ENCODE measurements at regions not wholly inside any gene's neighbourhood (a gene's known extent, or its start where the extent isn't known, plus 50 kb on each side); places are given as distances from the start of the nearest gene placed in this dataset.

DNA sequence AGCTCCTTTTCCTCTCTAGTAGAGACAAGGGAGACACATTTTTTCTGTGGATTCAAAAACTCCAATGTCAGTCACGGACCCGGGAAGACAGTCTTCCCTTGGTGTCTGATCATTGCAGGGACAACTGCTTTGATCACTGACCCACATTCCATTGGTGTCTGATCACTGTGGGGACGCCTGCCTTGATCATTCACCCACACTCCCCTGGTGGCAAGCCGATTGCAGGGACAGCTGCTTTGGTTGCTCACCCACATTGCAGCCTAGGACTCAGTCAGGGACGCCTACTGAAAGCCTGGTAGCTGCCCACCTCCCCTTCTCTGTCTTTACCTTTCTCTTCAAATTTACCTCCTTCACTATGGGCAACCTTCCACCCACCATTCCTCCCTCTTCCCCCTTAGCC lies 206.6 kb upstream of the DUSP10 start:
- Histone ChIP-seq H3K27me3 (no peaks in the 10 kb centered on the region), H3K4me2 (no peak overlapping the region), H3K79me2 (no peaks in the 10 kb centered on the region), H4K20me1 (ENCODE audit: insufficient read depth, poor library complexity, severe bottlenecking) (no peaks in the 10 kb centered on the region), H2AFZ (no peak overlapping the region), H3K9me2 (replicated peaks; ENCODE audit: insufficient read depth) (no peaks in the 10 kb centered on the region), H3K36me3 (replicated peaks; ENCODE audit: insufficient read depth, low read depth) (no peaks in the 10 kb centered on the region), H3K4me1 (ENCODE audit: insufficient read depth) (no peaks in the 10 kb centered on the region), H3K27ac (no peak overlapping the region), H3K9me3 (ENCODE audit: low read depth) (no peaks in the 10 kb centered on the region), H3K4me3 (no peak overlapping the region)
- WGBS (ENCODE audit: low lambda C conversion rate, missing lambda C conversion rate): 86% methylated on average over 5 of the region's 5 CpGs
- TF ChIP-seq EZH2 (IDR thresholded peaks at IDR 0.05; ENCODE audit: borderline replicate concordance) (no peak), EZH2phosphoT487 (IDR thresholded peaks at IDR 0.05; ENCODE audit: low read depth, severe bottlenecking, unreplicated experiment) (no peak)
- TF ChIP-seq, protein P1, sequence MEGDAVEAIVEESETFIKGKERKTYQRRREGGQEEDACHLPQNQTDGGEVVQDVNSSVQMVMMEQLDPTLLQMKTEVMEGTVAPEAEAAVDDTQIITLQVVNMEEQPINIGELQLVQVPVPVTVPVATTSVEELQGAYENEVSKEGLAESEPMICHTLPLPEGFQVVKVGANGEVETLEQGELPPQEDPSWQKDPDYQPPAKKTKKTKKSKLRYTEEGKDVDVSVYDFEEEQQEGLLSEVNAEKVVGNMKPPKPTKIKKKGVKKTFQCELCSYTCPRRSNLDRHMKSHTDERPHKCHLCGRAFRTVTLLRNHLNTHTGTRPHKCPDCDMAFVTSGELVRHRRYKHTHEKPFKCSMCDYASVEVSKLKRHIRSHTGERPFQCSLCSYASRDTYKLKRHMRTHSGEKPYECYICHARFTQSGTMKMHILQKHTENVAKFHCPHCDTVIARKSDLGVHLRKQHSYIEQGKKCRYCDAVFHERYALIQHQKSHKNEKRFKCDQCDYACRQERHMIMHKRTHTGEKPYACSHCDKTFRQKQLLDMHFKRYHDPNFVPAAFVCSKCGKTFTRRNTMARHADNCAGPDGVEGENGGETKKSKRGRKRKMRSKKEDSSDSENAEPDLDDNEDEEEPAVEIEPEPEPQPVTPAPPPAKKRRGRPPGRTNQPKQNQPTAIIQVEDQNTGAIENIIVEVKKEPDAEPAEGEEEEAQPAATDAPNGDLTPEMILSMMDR (IDR thresholded peaks at IDR 0.05; ENCODE audit: poor library complexity): no peak
- no peak for DNase-seq (ENCODE audit: low spot score)

DNA sequence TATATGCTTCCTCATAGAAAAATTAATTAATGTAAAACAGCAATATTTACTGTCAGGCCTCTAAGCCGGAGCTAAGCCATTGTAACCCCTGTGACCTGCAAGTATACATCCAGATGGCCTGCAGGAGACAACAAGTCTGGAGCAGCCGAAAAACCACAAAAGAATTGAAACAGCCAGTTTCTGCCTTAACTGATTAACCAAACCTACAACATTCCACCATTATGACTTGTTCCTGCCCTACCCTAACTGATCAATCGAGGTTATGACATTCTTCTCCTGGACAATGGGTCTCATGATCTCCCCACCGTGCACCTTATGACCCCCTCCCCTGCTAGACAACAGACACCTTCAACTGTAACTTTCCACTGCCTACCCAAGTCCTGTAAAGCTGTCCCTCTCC lies 205.8 kb upstream of the DUSP10 start:
- no peak for DNase-seq (ENCODE audit: low spot score)
- no peaks in the 10 kb centered on the region for H3K79me2 ChIP-seq
- TF ChIP-seq EZH2phosphoT487 (IDR thresholded peaks at IDR 0.05; ENCODE audit: low read depth, severe bottlenecking, unreplicated experiment) (no peak), EZH2 (IDR thresholded peaks at IDR 0.05; ENCODE audit: borderline replicate concordance) (no peak)
- TF ChIP-seq, protein P1 (IDR thresholded peaks at IDR 0.05; ENCODE audit: poor library complexity): no peak
- no peaks in the 10 kb centered on the region for H3K4me1 ChIP-seq (ENCODE audit: insufficient read depth)
- 61% methylated on average over 4 of the region's 4 CpGs for WGBS (ENCODE audit: low lambda C conversion rate, missing lambda C conversion rate)
- H3K9me2 ChIP-seq (replicated peaks; ENCODE audit: insufficient read depth): no peaks in the 10 kb centered on the region
- no peaks in the 10 kb centered on the region for H3K36me3 ChIP-seq (replicated peaks; ENCODE audit: insufficient read depth, low read depth)
- no peaks in the 10 kb centered on the region for H4K20me1 ChIP-seq (ENCODE audit: insufficient read depth, poor library complexity, severe bottlenecking)
- H3K27me3 ChIP-seq: no peaks in the 10 kb centered on the region
- no peaks in the 10 kb centered on the region for H3K9me3 ChIP-seq (ENCODE audit: low read depth)
- H2AFZ ChIP-seq: no peak overlapping the region
- no peak overlapping the region for H3K4me2 ChIP-seq
- no peak overlapping the region for H3K27ac ChIP-seq
- no peak overlapping the region for H3K4me3 ChIP-seq

DNA sequence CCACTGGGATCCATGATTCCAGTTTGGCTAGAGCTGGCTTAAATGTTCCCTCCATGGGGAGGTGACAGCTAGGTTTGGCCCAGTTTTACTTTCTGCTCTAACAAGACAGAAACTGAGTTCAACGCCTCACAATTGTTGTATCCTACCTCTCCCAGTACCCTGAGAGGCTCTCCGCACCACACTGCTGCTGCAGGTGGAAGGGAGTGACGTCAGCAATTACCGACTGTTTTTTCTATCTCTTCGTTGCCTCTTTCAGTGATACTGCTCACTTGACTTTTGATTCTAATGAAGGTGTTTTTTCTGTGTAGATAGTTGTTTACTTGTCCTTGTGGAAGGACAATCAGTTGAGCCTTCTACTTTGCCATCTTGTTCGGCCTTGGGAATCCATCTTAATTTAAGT lies 204.9 kb upstream of the DUSP10 start:
- H3K4me2 ChIP-seq: no peak overlapping the region
- TF ChIP-seq EZH2 (IDR thresholded peaks at IDR 0.05; ENCODE audit: borderline replicate concordance) (no peak), EZH2phosphoT487 (IDR thresholded peaks at IDR 0.05; ENCODE audit: low read depth, severe bottlenecking, unreplicated experiment) (no peak)
- TF ChIP-seq, protein P1 (IDR thresholded peaks at IDR 0.05; ENCODE audit: poor library complexity): no peak
- H3K27me3 ChIP-seq: no peaks in the 10 kb centered on the region
- no peaks in the 10 kb centered on the region for H3K79me2 ChIP-seq
- H3K9me3 ChIP-seq (ENCODE audit: low read depth): no peaks in the 10 kb centered on the region
- H3K36me3 ChIP-seq (replicated peaks; ENCODE audit: insufficient read depth, low read depth): no peaks in the 10 kb centered on the region
- 97% methylated on average over 6 of the region's 6 CpGs for WGBS (ENCODE audit: low lambda C conversion rate, missing lambda C conversion rate)
- no peaks in the 10 kb centered on the region for H4K20me1 ChIP-seq (ENCODE audit: insufficient read depth, poor library complexity, severe bottlenecking)
- H3K9me2 ChIP-seq (replicated peaks; ENCODE audit: insufficient read depth): no peaks in the 10 kb centered on the region
- no peak for DNase-seq (ENCODE audit: low spot score)
- no peak overlapping the region for H3K4me3 ChIP-seq
- H3K4me1 ChIP-seq (ENCODE audit: insufficient read depth): no peaks in the 10 kb centered on the region
- H3K27ac ChIP-seq: no peak overlapping the region
- no peak overlapping the region for H2AFZ ChIP-seq

GRCh38 chr1:221945669-221946068 lies 203.8 kb upstream of the DUSP10 start:
- H3K4me2 ChIP-seq: no peak overlapping the region
- no peak overlapping the region for H2AFZ ChIP-seq
- no peaks in the 10 kb centered on the region for H3K27me3 ChIP-seq
- WGBS (ENCODE audit: low lambda C conversion rate, missing lambda C conversion rate): 91% methylated on average over 1 of the region's 1 CpG
- no peaks in the 10 kb centered on the region for H3K9me2 ChIP-seq (replicated peaks; ENCODE audit: insufficient read depth)
- H3K4me3 ChIP-seq: no peak overlapping the region
- H3K4me1 ChIP-seq (ENCODE audit: insufficient read depth): no peaks in the 10 kb centered on the region
- H3K9me3 ChIP-seq (ENCODE audit: low read depth): no peaks in the 10 kb centered on the region
- H3K79me2 ChIP-seq: no peaks in the 10 kb centered on the region
- no peaks in the 10 kb centered on the region for H3K36me3 ChIP-seq (replicated peaks; ENCODE audit: insufficient read depth, low read depth)
- no peak overlapping the region for H3K27ac ChIP-seq
- no peaks in the 10 kb centered on the region for H4K20me1 ChIP-seq (ENCODE audit: insufficient read depth, poor library complexity, severe bottlenecking)
- TF ChIP-seq, protein P1 (IDR thresholded peaks at IDR 0.05; ENCODE audit: poor library complexity): no peak
- TF ChIP-seq EZH2 (IDR thresholded peaks at IDR 0.05; ENCODE audit: borderline replicate concordance) (no peak), EZH2phosphoT487 (IDR thresholded peaks at IDR 0.05; ENCODE audit: low read depth, severe bottlenecking, unreplicated experiment) (no peak)
- DNase-seq (ENCODE audit: low spot score): no peak

Measured in hepatocyte (in vitro differentiated cells).